Muscle layer of duodenum (tissue), 2 donors: ENCODE measurements at regions not wholly inside any gene's neighbourhood (a gene's known extent, or its start where the extent isn't known, plus 50 kb on each side); places are given as distances from the start of the nearest gene placed in this dataset.

ENCODE experiments used
- H3K27ac ChIP-seq: one replicate; pipeline ENCODE4 v1.7.0; 2013; ENCODE audit warnings: mild to moderate bottlenecking, low read length
- H3K27me3 ChIP-seq: one replicate; pipeline ENCODE4 v1.7.0; 2013; ENCODE audit warnings: low read depth, mild to moderate bottlenecking, control low read depth, low read length
- H3K36me3 ChIP-seq, 2 donors: one replicate each; pipeline ENCODE4 v1.7.0; 2013; ENCODE audit warnings: low read length in 2 of 2, control low read depth in 1 of 2, mild to moderate bottlenecking in 1 of 2; ENCODE audit not compliant: insufficient read depth in 2 of 2, control insufficient read depth in 1 of 2
- H3K4me1 ChIP-seq, 2 donors: one replicate each; pipeline ENCODE4 v1.7.0; 2013; ENCODE audit warnings: low read length in 2 of 2, mild to moderate bottlenecking in 2 of 2, control low read depth in 1 of 2, moderate library complexity in 1 of 2; ENCODE audit not compliant: insufficient read depth in 2 of 2, control insufficient read depth in 1 of 2
- H3K4me3 ChIP-seq, 2 donors: one replicate each; pipeline ENCODE4 v1.7.0; 2013; ENCODE audit warnings: low read length in 2 of 2, low read depth in 1 of 2, mild to moderate bottlenecking in 1 of 2
- H3K9me3 ChIP-seq, 2 donors: one replicate each; pipeline ENCODE4 v1.7.0; 2013; ENCODE audit warnings: low read length in 2 of 2, control low read depth in 1 of 2, mild to moderate bottlenecking in 1 of 2; ENCODE audit not compliant: control insufficient read depth in 1 of 2
- donor health status: healthy.

DNA sequence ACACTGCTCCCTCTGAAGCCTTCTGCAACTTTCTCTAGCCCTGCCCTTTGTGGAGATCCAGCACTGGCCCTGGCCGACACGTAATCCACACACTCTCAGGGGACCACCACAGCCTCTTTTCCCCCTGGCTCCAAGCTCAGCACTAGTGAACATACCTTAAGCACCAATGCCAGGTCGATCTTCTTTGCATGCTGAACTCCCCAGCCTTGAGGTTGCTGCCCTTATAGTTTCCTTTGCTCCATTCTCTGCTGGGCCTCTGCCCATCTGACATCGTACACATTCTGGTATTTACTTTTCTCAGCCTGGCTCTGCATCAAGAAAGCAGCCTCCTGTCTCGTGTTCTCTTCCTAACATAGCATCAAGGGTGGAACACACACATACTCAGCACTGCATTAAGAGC, 361.5 kb downstream of the LPIN1 start:
- H3K4me3 ChIP-seq, result no peak overlapping the region
- H3K36me3 ChIP-seq, result no peaks in the 10 kb centered on the region
- peaks cover 0 to 14% of the 10 kb centered on the region in 2 donors for H3K4me1 ChIP-seq

DNA sequence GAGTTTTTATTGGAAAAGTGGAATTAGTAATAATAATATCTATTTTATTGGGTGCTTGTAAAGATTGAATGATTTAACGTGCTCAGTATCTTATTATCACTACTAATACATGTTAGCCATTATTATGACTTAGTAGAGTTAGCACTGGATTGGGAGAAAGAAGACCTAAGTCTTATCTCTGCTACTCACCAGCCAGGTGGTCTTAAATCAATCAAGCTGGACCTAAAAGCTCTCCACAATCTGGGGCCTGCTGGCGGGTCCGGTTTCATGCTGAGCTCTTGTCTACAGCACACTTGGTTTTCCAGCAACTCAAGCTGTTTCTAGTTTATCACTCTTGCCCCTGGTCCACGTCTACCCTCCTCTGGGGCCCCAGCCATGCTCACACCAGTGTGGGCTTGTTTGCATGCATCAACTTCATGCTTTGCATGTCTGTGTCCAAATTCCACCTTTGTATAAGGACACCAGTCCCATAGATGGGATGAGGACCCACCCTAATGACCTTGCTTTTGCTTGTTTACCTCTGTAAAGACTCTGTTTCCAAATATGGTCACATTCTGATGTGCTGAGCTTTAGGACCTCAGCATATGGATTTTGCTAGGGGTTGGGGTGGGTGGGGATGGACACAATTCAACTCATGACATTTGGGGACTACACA, 363.1 kb downstream of the LPIN1 start:
- Histone ChIP-seq H3K27ac (no peak overlapping the region), H3K4me3 (no peak overlapping the region), H3K4me1 (peaks cover 0 to 14% of the 10 kb centered on the region in 2 donors), H3K27me3 (no peaks in the 10 kb centered on the region), H3K9me3 (no peaks in the 10 kb centered on the region), H3K36me3 (no peaks in the 10 kb centered on the region)

More for the DNA sequence above, 361.5 kb downstream of the LPIN1 start:
- H3K27ac ChIP-seq, result no peak overlapping the region
- no peaks in the 10 kb centered on the region for H3K27me3 ChIP-seq
- no peaks in the 10 kb centered on the region for H3K9me3 ChIP-seq

DNA sequence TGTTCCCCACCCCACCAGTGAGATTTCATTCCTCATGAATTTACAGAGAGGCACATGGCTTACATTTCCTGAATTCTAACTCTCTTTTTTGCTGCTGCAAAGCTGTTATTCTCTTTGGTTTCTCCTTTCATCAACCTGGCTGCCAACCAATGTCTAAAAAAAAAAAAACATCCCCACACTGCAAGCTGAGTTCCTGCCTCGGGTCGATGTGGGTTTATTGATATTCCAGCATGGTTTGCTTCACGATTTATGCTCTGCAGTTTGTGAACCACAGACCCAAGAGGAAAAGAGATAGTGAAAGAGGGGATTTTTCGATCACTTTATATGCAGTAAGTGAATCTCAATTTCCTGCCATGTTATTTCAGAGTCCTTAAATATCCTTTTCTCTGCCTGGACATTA, 363.6 kb downstream of the LPIN1 start:
- Histone ChIP-seq H3K4me3 (no peak overlapping the region), H3K27me3 (no peaks in the 10 kb centered on the region), H3K27ac (no peak overlapping the region), H3K4me1 (peaks cover 0 to 14% of the 10 kb centered on the region in 2 donors), H3K36me3 (no peaks in the 10 kb centered on the region), H3K9me3 (no peaks in the 10 kb centered on the region)

DNA sequence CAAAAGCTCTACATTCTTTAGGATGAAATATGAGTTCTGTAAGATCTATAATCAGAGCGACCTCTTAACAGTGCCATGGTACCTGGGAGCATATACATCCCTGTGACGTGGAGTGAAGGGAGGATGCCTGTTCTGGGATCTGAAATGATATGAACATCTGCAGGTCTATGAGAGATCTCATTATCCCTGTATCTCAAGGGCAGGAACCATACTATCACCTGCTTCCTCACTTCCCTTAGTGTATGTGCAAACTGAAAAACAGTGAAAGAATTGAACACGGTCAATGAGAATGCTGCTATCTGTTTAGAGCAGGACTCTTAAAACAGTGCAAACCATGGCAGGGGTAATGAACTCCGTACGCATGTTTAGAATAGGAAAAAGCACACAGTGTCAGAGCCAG, 364.0 kb downstream of the LPIN1 start:
- Histone ChIP-seq H3K27ac (no peak overlapping the region), H3K4me3 (no peak overlapping the region)

DNA sequence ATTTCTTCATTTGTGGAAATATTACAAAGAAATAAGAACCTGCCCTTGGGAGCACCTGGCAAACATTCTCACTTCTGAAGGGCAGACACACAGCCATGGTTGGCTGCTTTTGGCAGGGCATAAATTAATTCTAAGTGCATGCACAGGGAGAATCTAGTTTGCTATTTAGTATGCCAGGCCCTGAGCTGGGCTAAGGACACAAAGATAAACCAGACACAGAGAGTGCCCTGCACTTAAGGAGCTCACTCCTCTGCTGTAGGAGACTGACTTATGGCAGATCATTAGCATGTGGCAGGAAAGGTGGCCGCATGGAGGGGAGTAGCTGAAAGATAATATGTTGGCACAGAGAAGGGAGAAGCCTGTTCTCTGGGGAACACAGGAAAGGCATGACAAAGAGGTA, 367.0 kb downstream of the LPIN1 start:
- no peaks in the 10 kb centered on the region for H3K36me3 ChIP-seq
- H3K27ac ChIP-seq, result no peak overlapping the region

More for the DNA sequence above, 364.0 kb downstream of the LPIN1 start:
- Histone ChIP-seq H3K9me3 (no peaks in the 10 kb centered on the region), H3K36me3 (no peaks in the 10 kb centered on the region), H3K27me3 (no peaks in the 10 kb centered on the region), H3K4me1 (peaks cover 0 to 14% of the 10 kb centered on the region in 2 donors)

DNA sequence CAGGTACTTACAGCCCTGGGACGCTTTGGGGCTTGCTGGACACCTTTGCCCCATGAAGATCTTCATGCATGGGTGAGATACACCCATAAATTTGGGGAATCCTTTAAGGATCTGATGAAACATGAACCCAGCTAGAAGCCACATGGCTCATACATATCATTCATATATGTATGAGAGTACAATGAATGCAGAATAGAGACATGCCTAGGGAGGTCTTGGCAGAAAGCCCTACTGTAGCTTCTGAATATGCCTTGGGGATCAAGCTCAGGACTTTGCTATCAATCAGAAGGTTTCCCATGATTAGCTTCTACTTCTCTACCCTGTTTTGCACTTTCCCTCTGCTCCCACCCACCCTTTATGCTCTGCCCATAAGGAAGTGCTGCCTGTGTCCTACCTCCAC, 368.4 kb downstream of the LPIN1 start:
- Histone ChIP-seq H3K4me1 (peaks cover 0 to 5% of the 10 kb centered on the region in 2 donors), H3K27ac (no peak overlapping the region), H3K27me3 (no peaks in the 10 kb centered on the region), H3K9me3 (no peaks in the 10 kb centered on the region), H3K4me3 (no peak overlapping the region), H3K36me3 (no peaks in the 10 kb centered on the region)

More for the DNA sequence above, 367.0 kb downstream of the LPIN1 start:
- H3K9me3 ChIP-seq, result no peaks in the 10 kb centered on the region
- H3K4me1 ChIP-seq, result peaks cover 0 to 6% of the 10 kb centered on the region in 2 donors
- H3K27me3 ChIP-seq, result no peaks in the 10 kb centered on the region
- H3K4me3 ChIP-seq, result no peak overlapping the region

DNA sequence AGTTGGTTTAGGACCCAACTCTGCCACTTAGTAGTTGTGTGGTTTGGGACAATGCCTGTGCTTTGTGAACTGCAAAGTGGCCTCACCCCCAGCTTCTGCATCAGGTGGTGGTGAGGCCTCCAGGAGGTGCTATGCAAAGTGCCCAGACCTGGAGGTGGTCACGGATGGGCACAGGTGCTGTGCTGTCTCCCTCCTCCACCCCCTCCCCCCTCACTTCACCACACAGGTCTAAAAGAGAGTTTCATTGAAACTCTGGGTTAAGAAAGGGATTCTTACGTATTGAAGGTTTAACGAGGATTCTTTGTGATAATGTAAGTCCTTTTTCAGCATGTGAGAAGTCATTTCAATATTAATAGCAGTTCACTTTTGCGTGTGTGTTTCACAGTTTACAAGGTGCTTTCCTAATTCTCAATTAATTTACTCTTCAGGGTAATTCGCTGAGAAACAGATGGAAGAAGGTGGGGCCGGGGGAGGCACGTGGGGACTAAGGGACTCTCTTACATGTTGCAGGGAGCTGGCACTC, 369.9 kb downstream of the LPIN1 start:
- Histone ChIP-seq H3K27me3 (no peaks in the 10 kb centered on the region), H3K4me3 (no peak overlapping the region), H3K9me3 (no peaks in the 10 kb centered on the region), H3K27ac (no peak overlapping the region), H3K4me1 (no peaks in the 10 kb centered on the region), H3K36me3 (no peaks in the 10 kb centered on the region)

DNA sequence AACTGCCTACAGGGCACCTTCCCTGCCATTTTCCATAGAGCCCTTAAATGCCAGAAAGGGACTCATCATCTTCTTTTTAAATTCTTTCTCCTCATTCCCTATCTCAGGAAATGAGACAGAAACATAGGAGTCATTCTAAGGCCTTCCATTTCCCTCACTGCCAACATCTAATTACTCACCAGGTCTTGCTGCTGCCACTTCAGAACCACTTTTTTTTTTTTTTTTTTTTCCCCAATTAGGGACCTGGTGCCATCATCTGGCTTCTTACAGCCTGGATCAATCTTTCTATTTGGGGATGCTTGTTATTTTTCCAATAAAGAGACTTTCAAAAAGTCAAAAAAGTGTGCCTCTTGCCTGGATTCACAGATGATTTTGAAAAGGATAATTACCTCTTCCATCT, 373.4 kb downstream of the LPIN1 start:
- no peaks in the 10 kb centered on the region for H3K36me3 ChIP-seq

DNA sequence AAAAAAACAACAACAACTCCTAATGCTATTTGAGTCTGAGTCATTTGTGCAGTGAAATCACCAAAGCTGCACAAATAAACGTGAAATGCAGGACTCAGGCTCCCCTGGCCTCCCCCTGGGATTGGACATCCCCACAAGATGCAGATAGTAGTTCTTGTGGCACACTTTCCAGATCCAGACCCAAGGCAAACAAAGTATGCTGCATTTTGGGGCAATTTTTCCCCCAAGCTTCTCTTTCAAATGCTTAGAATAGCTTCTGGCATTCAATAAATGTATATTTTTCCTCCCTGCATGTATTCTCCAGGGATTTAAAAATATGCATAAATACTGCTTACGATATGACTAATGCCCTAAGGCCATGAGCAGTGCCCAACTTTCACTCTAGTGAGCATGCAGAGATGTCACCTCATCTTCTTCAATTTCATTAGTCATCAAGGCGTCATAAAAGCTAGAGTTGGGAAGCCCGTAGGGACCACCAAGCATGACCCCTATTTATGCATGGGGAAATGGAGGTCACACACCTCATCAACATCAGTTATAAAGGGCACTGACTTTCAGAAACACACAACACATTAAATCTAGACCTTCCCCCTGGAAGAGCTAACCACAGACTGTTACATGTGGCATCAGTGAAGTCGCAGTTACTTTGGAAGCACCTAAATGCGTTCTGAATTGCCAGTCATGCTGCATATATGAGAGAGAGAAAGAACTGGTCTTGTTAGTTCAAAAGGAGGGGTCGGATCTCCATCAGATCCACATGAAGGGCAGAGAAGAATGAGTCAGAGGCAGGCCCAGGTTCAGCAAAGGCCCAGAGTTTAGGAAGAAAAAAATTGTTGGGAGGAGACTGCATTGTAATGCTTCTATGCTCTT, 374.1 kb downstream of the LPIN1 start:
- Histone ChIP-seq H3K27ac (no peak overlapping the region), H3K9me3 (no peaks in the 10 kb centered on the region), H3K4me3 (no peak overlapping the region), H3K36me3 (no peaks in the 10 kb centered on the region), H3K27me3 (no peaks in the 10 kb centered on the region), H3K4me1 (no peaks in the 10 kb centered on the region)

More for the DNA sequence above, 373.4 kb downstream of the LPIN1 start:
- no peak overlapping the region for H3K27ac ChIP-seq
- H3K4me3 ChIP-seq, result no peak overlapping the region
- no peaks in the 10 kb centered on the region for H3K27me3 ChIP-seq
- H3K4me1 ChIP-seq, result no peaks in the 10 kb centered on the region
- H3K9me3 ChIP-seq, result no peaks in the 10 kb centered on the region

DNA sequence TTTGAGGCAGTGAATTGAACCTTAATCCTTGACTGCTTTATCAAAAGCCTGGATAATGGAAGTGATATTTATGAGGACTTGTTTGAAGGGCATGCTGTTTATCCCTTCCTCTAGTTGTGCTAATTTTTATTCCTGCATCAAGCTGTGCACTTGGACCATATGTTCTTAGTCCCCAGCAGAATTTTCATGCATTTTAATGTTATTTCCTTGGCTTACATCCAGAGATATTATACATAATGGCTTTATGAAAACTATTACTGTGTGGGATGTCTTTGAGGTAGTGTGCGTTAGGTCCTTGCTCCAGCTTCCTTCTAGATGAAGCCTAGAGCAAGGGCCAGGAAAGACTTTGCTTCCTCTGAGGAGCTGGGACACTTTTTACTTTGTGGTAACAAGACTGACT, 378.4 kb downstream of the LPIN1 start:
- no peaks in the 10 kb centered on the region for H3K27me3 ChIP-seq
- no peak overlapping the region for H3K27ac ChIP-seq
- no peak overlapping the region for H3K4me3 ChIP-seq
- no peaks in the 10 kb centered on the region for H3K36me3 ChIP-seq
- no peaks in the 10 kb centered on the region for H3K4me1 ChIP-seq
- no peaks in the 10 kb centered on the region for H3K9me3 ChIP-seq

DNA sequence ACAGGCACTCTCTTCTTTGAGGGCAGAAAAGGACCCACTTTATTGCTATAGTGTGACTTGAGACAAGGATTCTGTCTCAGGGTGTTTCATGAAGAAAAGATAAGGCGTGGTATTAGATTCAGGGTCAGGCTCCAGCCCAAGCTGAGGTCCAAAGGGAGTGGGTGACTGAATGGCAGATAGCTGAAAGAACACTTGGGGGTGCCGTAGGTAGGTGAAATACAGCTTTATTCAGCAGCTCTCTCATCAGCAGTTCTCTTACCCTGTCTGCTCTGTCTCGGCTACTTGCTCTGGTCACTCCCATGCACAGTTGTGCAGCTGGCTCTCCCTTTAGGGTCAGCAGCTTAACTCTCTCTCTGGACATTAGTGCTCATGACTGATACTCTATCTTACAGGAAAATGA, 379.9 kb downstream of the LPIN1 start:
- Histone ChIP-seq H3K9me3 (no peaks in the 10 kb centered on the region), H3K4me1 (no peaks in the 10 kb centered on the region), H3K27ac (no peak overlapping the region), H3K4me3 (no peak overlapping the region), H3K36me3 (no peaks in the 10 kb centered on the region), H3K27me3 (no peaks in the 10 kb centered on the region)
